Activated naive CD4-positive, alpha-beta T cell treated with anti-CD3 and anti-CD28 coated beads, Interleukin-2, amount 50 U/mL, for 24 hours (primary cell): ENCODE measurements at regions not wholly inside any gene's neighbourhood (a gene's known extent, or its start where the extent isn't known, plus 50 kb on each side); places are given as distances from the start of the nearest gene placed in this dataset.

Experiments used
- H3K27ac Mint-ChIP-seq: one replicate; pipeline ENCODE4 v1.8.0; 2021; ENCODE audit warnings: mild to moderate bottlenecking, mixed read lengths
- H3K27me3 Mint-ChIP-seq: one replicate; pipeline ENCODE4 v1.8.0; 2021; ENCODE audit warnings: mixed read lengths
- H3K36me3 Mint-ChIP-seq: one replicate; pipeline ENCODE4 v1.8.0; 2021; ENCODE audit warnings: mixed read lengths
- H3K4me1 Mint-ChIP-seq: one replicate; pipeline ENCODE4 v1.8.0; 2021; ENCODE audit warnings: mixed read lengths
- H3K4me3 Mint-ChIP-seq: one replicate; pipeline ENCODE4 v1.8.0; 2021; ENCODE audit warnings: mild to moderate bottlenecking, mixed read lengths
- H3K9me3 Mint-ChIP-seq: one replicate; pipeline ENCODE4 v1.8.0; 2021; ENCODE audit warnings: mixed read lengths

GRCh38 chr6:22015216-22015615, 281.6 kb downstream of the PRL start:
- Mint-ChIP-seq H3K4me3 (no peak overlapping the region), H3K27me3 (no peaks in the 10 kb centered on the region), H3K4me1 (no peaks in the 10 kb centered on the region), H3K27ac (no peak overlapping the region), H3K36me3 (no peaks in the 10 kb centered on the region), H3K9me3 (no peaks in the 10 kb centered on the region)

GRCh38 chr6:22015944-22016343, 280.9 kb downstream of the PRL start:
- Mint-ChIP-seq H3K4me1 (no peaks in the 10 kb centered on the region), H3K36me3 (no peaks in the 10 kb centered on the region), H3K9me3 (no peaks in the 10 kb centered on the region), H3K27ac (no peak overlapping the region), H3K4me3 (no peak overlapping the region), H3K27me3 (no peaks in the 10 kb centered on the region)

- Mint-ChIP-seq H3K4me1 (no peaks in the 10 kb centered on the region), H3K4me3 (no peak overlapping the region), H3K27me3 (no peaks in the 10 kb centered on the region), H3K9me3 (no peaks in the 10 kb centered on the region), H3K27ac (no peak overlapping the region), H3K36me3 (no peaks in the 10 kb centered on the region)
Observed at GRCh38 chr6:22017272-22017671, 279.6 kb downstream of the PRL start.

- H3K4me3 Mint-ChIP-seq = no peak overlapping the region
- no peaks in the 10 kb centered on the region for H3K9me3 Mint-ChIP-seq
- no peaks in the 10 kb centered on the region for H3K4me1 Mint-ChIP-seq
- H3K27ac Mint-ChIP-seq = no peak overlapping the region
- no peaks in the 10 kb centered on the region for H3K36me3 Mint-ChIP-seq
- H3K27me3 Mint-ChIP-seq = no peaks in the 10 kb centered on the region
Observed at GRCh38 chr6:22017766-22018165, 279.1 kb downstream of the PRL start.

GRCh38 chr6:22019857-22020256, 277.0 kb downstream of the PRL start:
- Mint-ChIP-seq H3K36me3 (no peaks in the 10 kb centered on the region), H3K27me3 (no peaks in the 10 kb centered on the region), H3K9me3 (no peaks in the 10 kb centered on the region), H3K4me1 (no peaks in the 10 kb centered on the region), H3K27ac (no peak overlapping the region), H3K4me3 (no peak overlapping the region)

GRCh38 chr6:22020299-22021003, 276.4 kb downstream of the PRL start:
- H3K4me1 Mint-ChIP-seq = no peaks in the 10 kb centered on the region
- H3K27ac Mint-ChIP-seq = no peak overlapping the region
- no peak overlapping the region for H3K4me3 Mint-ChIP-seq
- H3K9me3 Mint-ChIP-seq = no peaks in the 10 kb centered on the region
- no peaks in the 10 kb centered on the region for H3K36me3 Mint-ChIP-seq
- H3K27me3 Mint-ChIP-seq = peaks cover 2% of the 10 kb centered on the region

- Mint-ChIP-seq H3K4me3 (no peak overlapping the region), H3K27me3 (peaks cover 2% of the 10 kb centered on the region), H3K36me3 (no peaks in the 10 kb centered on the region), H3K4me1 (peaks cover 3% of the 10 kb centered on the region), H3K27ac (no peak overlapping the region), H3K9me3 (no peaks in the 10 kb centered on the region)
Observed at GRCh38 chr6:22021966-22022365, 274.9 kb downstream of the PRL start.

- H3K4me1 Mint-ChIP-seq = peaks cover 3% of the 10 kb centered on the region
- no peak overlapping the region for H3K4me3 Mint-ChIP-seq
- H3K27me3 Mint-ChIP-seq = peaks cover 2% of the 10 kb centered on the region
- H3K36me3 Mint-ChIP-seq = no peaks in the 10 kb centered on the region
- H3K9me3 Mint-ChIP-seq = no peaks in the 10 kb centered on the region
- H3K27ac Mint-ChIP-seq = no peak overlapping the region
Observed at GRCh38 chr6:22023937-22024336, 272.9 kb downstream of the PRL start.

- Mint-ChIP-seq H3K4me1 (peaks cover 3% of the 10 kb centered on the region), H3K9me3 (no peaks in the 10 kb centered on the region), H3K36me3 (no peaks in the 10 kb centered on the region), H3K4me3 (no peak overlapping the region), H3K27ac (no peak overlapping the region), H3K27me3 (peaks cover 2% of the 10 kb centered on the region)
Observed at GRCh38 chr6:22024973-22025467, 271.8 kb downstream of the PRL start.

- Mint-ChIP-seq H3K27ac (no peak overlapping the region), H3K4me3 (no peak overlapping the region), H3K9me3 (no peaks in the 10 kb centered on the region), H3K4me1 (peaks cover 3% of the 10 kb centered on the region), H3K36me3 (no peaks in the 10 kb centered on the region), H3K27me3 (peaks cover 2% of the 10 kb centered on the region)
Observed at GRCh38 chr6:22025468-22026163, 271.2 kb downstream of the PRL start.

GRCh38 chr6:22026164-22026678, 270.6 kb downstream of the PRL start:
- Mint-ChIP-seq H3K27ac (no peak overlapping the region), H3K4me3 (no peak overlapping the region), H3K36me3 (no peaks in the 10 kb centered on the region)

GRCh38 chr6:22027040-22027725, 269.7 kb downstream of the PRL start:
- Mint-ChIP-seq H3K4me1 (peaks cover 3% of the 10 kb centered on the region), H3K27ac (no peak overlapping the region), H3K4me3 (no peak overlapping the region), H3K27me3 (peaks cover 2% of the 10 kb centered on the region), H3K36me3 (no peaks in the 10 kb centered on the region), H3K9me3 (no peaks in the 10 kb centered on the region)

More at GRCh38 chr6:22026164-22026678, 270.6 kb downstream of the PRL start:
- no peaks in the 10 kb centered on the region for H3K9me3 Mint-ChIP-seq
- peaks cover 2% of the 10 kb centered on the region for H3K27me3 Mint-ChIP-seq
- H3K4me1 Mint-ChIP-seq = peaks cover 3% of the 10 kb centered on the region

GRCh38 chr6:22028403-22029090, 268.3 kb downstream of the PRL start:
- Mint-ChIP-seq H3K4me3 (no peak overlapping the region), H3K36me3 (no peaks in the 10 kb centered on the region), H3K9me3 (no peaks in the 10 kb centered on the region), H3K27me3 (peaks cover 2% of the 10 kb centered on the region), H3K4me1 (peaks cover 3% of the 10 kb centered on the region), H3K27ac (no peak overlapping the region)

- Mint-ChIP-seq H3K4me3 (no peak overlapping the region), H3K36me3 (no peaks in the 10 kb centered on the region), H3K4me1 (peaks cover 3% of the 10 kb centered on the region), H3K9me3 (no peaks in the 10 kb centered on the region), H3K27me3 (peaks cover 2% of the 10 kb centered on the region), H3K27ac (no peak overlapping the region)
Observed at GRCh38 chr6:22029171-22029570, 267.7 kb downstream of the PRL start.
